WTC11 (cell line): ENCODE measurements at regions not wholly inside any gene's neighbourhood (a gene's known extent, or its start where the extent isn't known, plus 50 kb on each side); places are given as distances from the start of the nearest gene placed in this dataset.
A peak's percentile ranks its signal among the peaks of the same experiment; 100 is the strongest.

Experiments
- ATAC-seq: fragments of 200-7000 bp; cut with Tn5 transposase; 2 replicates; pipeline ENCODE4 v1.10.0; 2021; ENCODE audit warnings: mild to moderate bottlenecking, moderate library complexity
- CTCF ChIA-PET: fragments of 300-600 bp; sonication (Branson Sonifier 250); formaldehyde crosslinking; loops from one replicate; lab custom pipeline; 2021; ENCODE audit warnings: antibody characterized with exemption; lab: Charles Lee
- POLR2A ChIA-PET: fragments of 350-600 bp; sonication (Branson Sonifier 250); formaldehyde crosslinking; loops from one replicate; lab custom pipeline; 2021; ENCODE audit warnings: antibody characterized with exemption; lab: Charles Lee
- DNase-seq: peaks from one replicate; pipeline ENCODE4 v3.0.0; 2021; ENCODE audit warnings: low spot score
- H3K27ac Mint-ChIP-seq: 2 replicates; pipeline ENCODE4 v1.8.0; 2021; ENCODE audit warnings: mixed read lengths
- H3K27me3 Mint-ChIP-seq: 2 replicates; pipeline ENCODE4 v1.8.0; 2021; ENCODE audit warnings: low read depth, mild to moderate bottlenecking, moderate library complexity, mixed read lengths
- H3K36me3 Mint-ChIP-seq: 2 replicates; pipeline ENCODE4 v1.8.0; 2021; ENCODE audit warnings: mixed read lengths
- H3K4me1 Mint-ChIP-seq: 2 replicates; pipeline ENCODE4 v1.8.0; 2022; ENCODE audit warnings: mixed read lengths
- H3K4me3 Mint-ChIP-seq: 2 replicates; pipeline ENCODE4 v1.8.0; 2021; ENCODE audit warnings: mild to moderate bottlenecking, moderate library complexity, mixed read lengths
- H3K9me3 Mint-ChIP-seq: 2 replicates; pipeline ENCODE4 v1.8.0; 2021; ENCODE audit warnings: mixed read lengths
- CREB1 ChIP-seq: sonication (generic); formaldehyde crosslinking; IDR thresholded peaks from 2 replicates; pipeline ENCODE4 v1.8.0; 2023; ENCODE audit warnings: mild to moderate bottlenecking, missing genetic modification reagents
- ELF4 ChIP-seq: sonication (generic); formaldehyde crosslinking; IDR thresholded peaks from 2 replicates; pipeline ENCODE4 v1.8.1; 2022; ENCODE audit warnings: low read depth, mild to moderate bottlenecking, moderate library complexity, missing genetic modification reagents
- EMX1 ChIP-seq: fragments of 250-450 bp; sonication (Bioruptor Pico); IDR thresholded peaks from 2 replicates; pipeline ENCODE4 v1.8.0; 2021; ENCODE audit warnings: mild to moderate bottlenecking
- ESRRA ChIP-seq: sonication (generic); formaldehyde crosslinking; IDR thresholded peaks from 2 replicates; pipeline ENCODE4 v1.8.1; 2022; ENCODE audit warnings: mild to moderate bottlenecking, missing genetic modification reagents, borderline replicate concordance
- FOXK1 ChIP-seq: sonication (generic); formaldehyde crosslinking; IDR thresholded peaks from 2 replicates; pipeline ENCODE4 v1.8.0; 2022; ENCODE audit warnings: mild to moderate bottlenecking, moderate library complexity, missing genetic modification reagents
- GRHL2 ChIP-seq: fragments of 250-450 bp; sonication (Bioruptor Pico); IDR thresholded peaks from 2 replicates; pipeline ENCODE4 v1.8.0; 2022; ENCODE audit warnings: mild to moderate bottlenecking, moderate library complexity; ENCODE audit not compliant: insufficient replicate concordance, severe bottlenecking
- HMGA2 ChIP-seq: fragments of 250-450 bp; sonication (Bioruptor Pico); IDR thresholded peaks from 2 replicates; pipeline ENCODE4 v1.4.0; 2021; ENCODE audit warnings: mild to moderate bottlenecking, moderate library complexity
- IRF2 ChIP-seq: sonication (generic); formaldehyde crosslinking; IDR thresholded peaks from 2 replicates; pipeline ENCODE4 v1.8.0; 2022; ENCODE audit warnings: low read depth, missing genetic modification reagents, borderline replicate concordance
- KAT7 ChIP-seq: sonication (generic); formaldehyde crosslinking; IDR thresholded peaks from 2 replicates; pipeline ENCODE4 v1.8.1; 2023; ENCODE audit warnings: missing genetic modification reagents, mild to moderate bottlenecking, borderline replicate concordance
- MXD4 ChIP-seq: fragments of 250-450 bp; sonication (Bioruptor Pico); IDR thresholded peaks from 2 replicates; pipeline ENCODE4 v1.8.0; 2021; ENCODE audit warnings: mild to moderate bottlenecking, moderate library complexity, borderline replicate concordance
- NR2C2 ChIP-seq: sonication (generic); formaldehyde crosslinking; IDR thresholded peaks from 2 replicates; pipeline ENCODE4 v1.8.0; 2022; ENCODE audit warnings: mild to moderate bottlenecking, missing genetic modification reagents
- OVOL2 ChIP-seq: fragments of 250-450 bp; sonication (Bioruptor Pico); IDR thresholded peaks from 2 replicates; pipeline ENCODE4 v1.9.0; 2021; ENCODE audit warnings: mild to moderate bottlenecking, borderline replicate concordance
- TF ChIP-seq, protein P1 (sequence below): fragments of 250-450 bp; sonication (Bioruptor Pico); IDR thresholded peaks from 2 replicates; pipeline ENCODE4 v1.9.0; 2021; ENCODE audit warnings: mild to moderate bottlenecking, borderline replicate concordance
- TF ChIP-seq, protein P2 (sequence below): sonication (generic); formaldehyde crosslinking; IDR thresholded peaks from 2 replicates; pipeline ENCODE4 v1.8.1; 2022; ENCODE audit warnings: mild to moderate bottlenecking, moderate library complexity, missing genetic modification reagents
- TF ChIP-seq, protein P3 (sequence below): fragments of 250-450 bp; sonication (Bioruptor Pico); IDR thresholded peaks from 2 replicates; pipeline ENCODE4 v1.9.0; 2021; ENCODE audit warnings: mild to moderate bottlenecking
- TF ChIP-seq, protein P4 (sequence below): sonication (generic); formaldehyde crosslinking; IDR thresholded peaks from 2 replicates; pipeline ENCODE4 v1.8.0; 2022; ENCODE audit warnings: mild to moderate bottlenecking, missing genetic modification reagents

DNA sequence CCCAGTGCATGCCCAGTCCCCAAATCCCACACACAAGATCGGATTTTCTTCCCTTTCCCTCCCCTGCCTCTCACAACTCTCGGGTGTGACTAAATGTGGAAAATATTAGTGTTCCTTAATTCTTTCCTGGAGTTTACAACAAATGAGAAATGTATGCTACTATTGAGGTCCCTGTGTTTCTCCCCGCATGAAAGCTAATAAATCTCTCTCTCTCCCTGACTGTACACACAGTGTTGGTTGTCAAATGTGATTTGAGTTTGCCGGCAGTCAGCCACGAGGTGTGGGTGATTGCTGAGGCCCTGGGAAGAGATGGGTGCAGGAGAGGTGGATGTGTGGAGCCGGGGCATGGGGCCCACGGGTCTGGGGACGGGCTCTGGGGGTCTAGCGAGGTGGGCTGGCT lies 161.4 kb upstream of the IQSEC1 start:
- POLR2A ChIA-PET, result no interaction called here
- ATAC-seq, result no peak
- H3K4me3 Mint-ChIP-seq, result no peak overlapping the region

DNA sequence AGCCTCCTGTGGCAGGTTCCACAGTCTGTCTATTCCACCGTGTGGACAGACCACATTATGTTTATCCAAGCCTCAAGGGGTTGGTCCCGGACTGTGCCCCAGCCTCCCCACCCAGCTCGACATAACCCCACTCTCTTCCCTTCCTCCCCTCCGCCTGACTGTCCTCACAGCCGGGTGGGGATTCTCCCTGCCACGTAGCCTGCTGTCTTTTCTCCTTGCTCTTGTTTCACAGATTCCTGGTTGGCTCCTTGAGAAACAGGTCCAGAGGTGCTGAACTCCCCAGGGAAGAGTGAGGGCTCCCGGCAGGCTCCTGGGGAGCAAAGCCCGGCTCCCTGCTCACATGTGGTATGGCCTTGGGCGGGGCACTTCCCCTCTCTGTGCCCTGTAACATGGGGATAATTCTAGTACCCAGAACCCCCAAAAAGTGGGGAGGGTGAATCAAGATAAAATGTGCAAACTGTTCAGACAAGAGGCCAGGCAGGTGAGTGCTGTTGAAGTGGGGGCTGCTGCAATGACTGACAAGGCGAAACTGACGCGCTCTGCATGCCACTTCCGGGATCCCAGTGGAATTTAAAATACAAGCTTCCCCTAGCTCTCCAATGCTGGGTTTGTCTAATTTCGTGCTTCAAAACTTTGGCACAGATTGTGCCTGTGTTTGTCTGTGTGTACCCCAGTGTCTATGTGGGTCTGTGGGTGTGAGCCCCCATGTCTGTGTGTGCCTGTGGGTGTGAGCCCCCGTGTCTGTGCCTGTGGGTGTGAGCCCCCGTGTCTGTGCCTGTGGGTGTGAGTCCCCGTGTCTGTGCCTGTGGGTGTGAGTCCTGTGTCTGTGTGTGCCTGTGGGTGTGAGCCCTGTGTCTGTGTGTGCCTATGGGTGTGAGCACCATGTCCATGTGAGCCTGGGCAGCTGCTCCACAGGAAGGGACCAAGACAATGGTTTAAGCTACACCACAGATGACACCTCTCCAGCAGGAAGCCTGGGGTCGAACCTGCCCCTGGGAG lies 160.6 kb upstream of the IQSEC1 start:
- Mint-ChIP-seq H3K27me3 (no peaks in the 10 kb centered on the region), H3K4me1 (peaks cover 38% of the 10 kb centered on the region), H3K36me3 (no peaks in the 10 kb centered on the region), H3K9me3 (no peaks in the 10 kb centered on the region), H3K4me3 (no peak overlapping the region), H3K27ac (peak overlapping the region; percentile 45; the same call in 1 of the 2 replicates)
- ChIA-PET CTCF (interaction anchor here (0.5 to 0.6 kb wide), 2 partner anchors 142 to 163 kb away, joined by 4 to 5 read pairs; no protein-coding TSS in a partner anchor), POLR2A (no interaction called here)
- DNase-seq, result no peak
- ATAC-seq, result no peak
- no peak for TF ChIP-seq ELF4 (CRISPR knock-in tag)

More for the DNA sequence above, 161.4 kb upstream of the IQSEC1 start:
- CTCF ChIA-PET, result interaction anchor here (0.5 kb wide), 1 partner anchor 162 kb away, joined by 5 read pairs; no protein-coding TSS in a partner anchor
- TF ChIP-seq, protein P1, sequence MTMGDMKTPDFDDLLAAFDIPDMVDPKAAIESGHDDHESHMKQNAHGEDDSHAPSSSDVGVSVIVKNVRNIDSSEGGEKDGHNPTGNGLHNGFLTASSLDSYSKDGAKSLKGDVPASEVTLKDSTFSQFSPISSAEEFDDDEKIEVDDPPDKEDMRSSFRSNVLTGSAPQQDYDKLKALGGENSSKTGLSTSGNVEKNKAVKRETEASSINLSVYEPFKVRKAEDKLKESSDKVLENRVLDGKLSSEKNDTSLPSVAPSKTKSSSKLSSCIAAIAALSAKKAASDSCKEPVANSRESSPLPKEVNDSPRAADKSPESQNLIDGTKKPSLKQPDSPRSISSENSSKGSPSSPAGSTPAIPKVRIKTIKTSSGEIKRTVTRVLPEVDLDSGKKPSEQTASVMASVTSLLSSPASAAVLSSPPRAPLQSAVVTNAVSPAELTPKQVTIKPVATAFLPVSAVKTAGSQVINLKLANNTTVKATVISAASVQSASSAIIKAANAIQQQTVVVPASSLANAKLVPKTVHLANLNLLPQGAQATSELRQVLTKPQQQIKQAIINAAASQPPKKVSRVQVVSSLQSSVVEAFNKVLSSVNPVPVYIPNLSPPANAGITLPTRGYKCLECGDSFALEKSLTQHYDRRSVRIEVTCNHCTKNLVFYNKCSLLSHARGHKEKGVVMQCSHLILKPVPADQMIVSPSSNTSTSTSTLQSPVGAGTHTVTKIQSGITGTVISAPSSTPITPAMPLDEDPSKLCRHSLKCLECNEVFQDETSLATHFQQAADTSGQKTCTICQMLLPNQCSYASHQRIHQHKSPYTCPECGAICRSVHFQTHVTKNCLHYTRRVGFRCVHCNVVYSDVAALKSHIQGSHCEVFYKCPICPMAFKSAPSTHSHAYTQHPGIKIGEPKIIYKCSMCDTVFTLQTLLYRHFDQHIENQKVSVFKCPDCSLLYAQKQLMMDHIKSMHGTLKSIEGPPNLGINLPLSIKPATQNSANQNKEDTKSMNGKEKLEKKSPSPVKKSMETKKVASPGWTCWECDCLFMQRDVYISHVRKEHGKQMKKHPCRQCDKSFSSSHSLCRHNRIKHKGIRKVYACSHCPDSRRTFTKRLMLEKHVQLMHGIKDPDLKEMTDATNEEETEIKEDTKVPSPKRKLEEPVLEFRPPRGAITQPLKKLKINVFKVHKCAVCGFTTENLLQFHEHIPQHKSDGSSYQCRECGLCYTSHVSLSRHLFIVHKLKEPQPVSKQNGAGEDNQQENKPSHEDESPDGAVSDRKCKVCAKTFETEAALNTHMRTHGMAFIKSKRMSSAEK, result no peak
- TF ChIP-seq, protein P2, sequence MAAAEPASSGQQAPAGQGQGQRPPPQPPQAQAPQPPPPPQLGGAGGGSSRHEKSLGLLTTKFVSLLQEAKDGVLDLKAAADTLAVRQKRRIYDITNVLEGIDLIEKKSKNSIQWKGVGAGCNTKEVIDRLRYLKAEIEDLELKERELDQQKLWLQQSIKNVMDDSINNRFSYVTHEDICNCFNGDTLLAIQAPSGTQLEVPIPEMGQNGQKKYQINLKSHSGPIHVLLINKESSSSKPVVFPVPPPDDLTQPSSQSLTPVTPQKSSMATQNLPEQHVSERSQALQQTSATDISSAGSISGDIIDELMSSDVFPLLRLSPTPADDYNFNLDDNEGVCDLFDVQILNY (CRISPR knock-in tag), result no peak
- no peak for TF ChIP-seq GRHL2 (CRISPR knock-in tag)
- TF ChIP-seq, protein P3, sequence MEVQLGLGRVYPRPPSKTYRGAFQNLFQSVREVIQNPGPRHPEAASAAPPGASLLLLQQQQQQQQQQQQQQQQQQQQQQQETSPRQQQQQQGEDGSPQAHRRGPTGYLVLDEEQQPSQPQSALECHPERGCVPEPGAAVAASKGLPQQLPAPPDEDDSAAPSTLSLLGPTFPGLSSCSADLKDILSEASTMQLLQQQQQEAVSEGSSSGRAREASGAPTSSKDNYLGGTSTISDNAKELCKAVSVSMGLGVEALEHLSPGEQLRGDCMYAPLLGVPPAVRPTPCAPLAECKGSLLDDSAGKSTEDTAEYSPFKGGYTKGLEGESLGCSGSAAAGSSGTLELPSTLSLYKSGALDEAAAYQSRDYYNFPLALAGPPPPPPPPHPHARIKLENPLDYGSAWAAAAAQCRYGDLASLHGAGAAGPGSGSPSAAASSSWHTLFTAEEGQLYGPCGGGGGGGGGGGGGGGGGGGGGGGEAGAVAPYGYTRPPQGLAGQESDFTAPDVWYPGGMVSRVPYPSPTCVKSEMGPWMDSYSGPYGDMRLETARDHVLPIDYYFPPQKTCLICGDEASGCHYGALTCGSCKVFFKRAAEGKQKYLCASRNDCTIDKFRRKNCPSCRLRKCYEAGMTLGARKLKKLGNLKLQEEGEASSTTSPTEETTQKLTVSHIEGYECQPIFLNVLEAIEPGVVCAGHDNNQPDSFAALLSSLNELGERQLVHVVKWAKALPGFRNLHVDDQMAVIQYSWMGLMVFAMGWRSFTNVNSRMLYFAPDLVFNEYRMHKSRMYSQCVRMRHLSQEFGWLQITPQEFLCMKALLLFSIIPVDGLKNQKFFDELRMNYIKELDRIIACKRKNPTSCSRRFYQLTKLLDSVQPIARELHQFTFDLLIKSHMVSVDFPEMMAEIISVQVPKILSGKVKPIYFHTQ, result no peak
- TF ChIP-seq EMX1 (CRISPR knock-in tag), result no peak
- no peak for TF ChIP-seq CREB1 (CRISPR knock-in tag)
- TF ChIP-seq ELF4 (CRISPR knock-in tag), result no peak
- H3K36me3 Mint-ChIP-seq, result no peaks in the 10 kb centered on the region
- H3K4me1 Mint-ChIP-seq, result peaks cover 33% of the 10 kb centered on the region
- no peak for DNase-seq
- no peaks in the 10 kb centered on the region for H3K9me3 Mint-ChIP-seq
- H3K27ac Mint-ChIP-seq, result peak overlapping the region; percentile 42
- H3K27me3 Mint-ChIP-seq, result no peaks in the 10 kb centered on the region

DNA sequence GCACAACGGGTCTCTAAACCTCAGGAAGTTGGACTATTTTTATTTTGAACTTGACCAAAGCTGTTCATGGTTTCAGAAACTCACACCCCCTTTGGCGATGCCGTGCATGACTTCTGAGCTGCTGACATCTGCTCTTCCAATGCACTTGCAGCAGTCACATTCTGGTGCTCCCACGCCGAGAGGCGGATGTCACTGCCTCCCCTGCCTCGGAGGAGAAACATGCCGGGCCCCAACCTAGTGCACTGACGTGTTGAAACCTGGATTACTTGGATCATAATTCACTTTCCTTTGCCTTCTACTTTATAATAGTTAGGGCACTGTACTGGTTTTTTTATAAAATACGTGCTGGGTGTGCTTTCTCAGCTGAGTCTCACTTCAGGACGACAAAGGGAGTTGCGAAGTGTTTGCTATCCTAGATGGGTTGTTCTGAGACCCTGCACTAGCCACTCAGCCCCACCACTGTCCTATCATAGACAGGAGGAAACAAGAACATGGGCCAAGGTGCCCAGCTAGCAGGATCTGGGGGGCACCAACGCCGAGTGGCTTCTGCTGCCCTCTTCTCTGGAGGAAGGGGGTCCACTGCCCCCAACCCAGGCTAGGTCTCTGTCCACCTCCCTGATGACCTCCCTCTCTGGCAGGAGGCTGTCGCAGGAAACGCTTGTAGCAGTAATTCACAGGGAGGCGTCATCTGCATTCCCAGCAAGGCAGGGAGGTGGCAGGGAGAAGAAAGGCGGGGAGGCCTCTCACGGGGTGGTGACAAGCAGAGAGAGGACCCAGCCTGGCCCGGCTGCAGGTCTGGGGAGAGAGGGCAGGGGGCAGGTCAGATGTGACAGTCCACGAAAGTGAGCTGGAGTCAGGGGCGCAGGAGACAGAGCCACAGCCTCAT lies 158.8 kb upstream of the IQSEC1 start:
- ChIA-PET CTCF (interaction anchor here (1.3 kb wide), 1 partner anchor 17 kb away, joined by 3 read pairs; no protein-coding TSS in a partner anchor), POLR2A (no interaction called here)
- no peak overlapping the region for H3K4me3 Mint-ChIP-seq
- no peaks in the 10 kb centered on the region for H3K27me3 Mint-ChIP-seq
- peaks cover 38% of the 10 kb centered on the region for H3K4me1 Mint-ChIP-seq
- ATAC-seq (no peak), DNase-seq (no peak)
- TF ChIP-seq OVOL2 (CRISPR knock-in tag) (no peak), MXD4 (CRISPR knock-in tag) (no peak), HMGA2 (CRISPR knock-in tag) (no peak), NR2C2 (CRISPR knock-in tag) (no peak), ESRRA (CRISPR knock-in tag) (no peak), KAT7 (CRISPR knock-in tag) (no peak), FOXK1 (CRISPR knock-in tag) (no peak), IRF2 (CRISPR knock-in tag) (no peak)
- TF ChIP-seq, protein P4, sequence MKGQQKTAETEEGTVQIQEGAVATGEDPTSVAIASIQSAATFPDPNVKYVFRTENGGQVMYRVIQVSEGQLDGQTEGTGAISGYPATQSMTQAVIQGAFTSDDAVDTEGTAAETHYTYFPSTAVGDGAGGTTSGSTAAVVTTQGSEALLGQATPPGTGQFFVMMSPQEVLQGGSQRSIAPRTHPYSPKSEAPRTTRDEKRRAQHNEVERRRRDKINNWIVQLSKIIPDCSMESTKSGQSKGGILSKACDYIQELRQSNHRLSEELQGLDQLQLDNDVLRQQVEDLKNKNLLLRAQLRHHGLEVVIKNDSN, result no peak
- H3K27ac Mint-ChIP-seq, result no peak overlapping the region
- no peaks in the 10 kb centered on the region for H3K36me3 Mint-ChIP-seq
- H3K9me3 Mint-ChIP-seq, result no peaks in the 10 kb centered on the region
